Vagina (tissue), 2 donors: ENCODE measurements at regions not wholly inside any gene's neighbourhood (a gene's known extent, or its start where the extent isn't known, plus 50 kb on each side); places are given as distances from the start of the nearest gene placed in this dataset.
"Not testable (repeated sequence)": the region's sequence is repeated elsewhere in the genome, so short reads cannot be mapped to it uniquely, and the experiment has no call there.

Experiments used
- POLR2AphosphoS5 ChIP-seq, 2 donors: sonication (generic); formaldehyde crosslinking; IDR thresholded peaks; one replicate each; pipeline ENCODE4 v1.9.0; 2017; ENCODE audit warnings: antibody characterized with exemption in 2 of 2, mild to moderate bottlenecking in 2 of 2, low read depth in 1 of 2; ENCODE audit not compliant: insufficient read depth in 1 of 2
- TF ChIP-seq, protein P1 (sequence below), 3 experiments: fragments of 450-650 bp in 2 of 3; fragments of 200-600 bp in 1 of 3; sonication (generic) in 1 of 3; IDR thresholded peaks; one replicate each; pipeline ENCODE4 v1.5.1; 2017 to 2019; ENCODE audit warnings: antibody characterized with exemption in 3 of 3, mild to moderate bottlenecking in 2 of 3, moderate library complexity in 2 of 3

- TF ChIP-seq, protein P1, sequence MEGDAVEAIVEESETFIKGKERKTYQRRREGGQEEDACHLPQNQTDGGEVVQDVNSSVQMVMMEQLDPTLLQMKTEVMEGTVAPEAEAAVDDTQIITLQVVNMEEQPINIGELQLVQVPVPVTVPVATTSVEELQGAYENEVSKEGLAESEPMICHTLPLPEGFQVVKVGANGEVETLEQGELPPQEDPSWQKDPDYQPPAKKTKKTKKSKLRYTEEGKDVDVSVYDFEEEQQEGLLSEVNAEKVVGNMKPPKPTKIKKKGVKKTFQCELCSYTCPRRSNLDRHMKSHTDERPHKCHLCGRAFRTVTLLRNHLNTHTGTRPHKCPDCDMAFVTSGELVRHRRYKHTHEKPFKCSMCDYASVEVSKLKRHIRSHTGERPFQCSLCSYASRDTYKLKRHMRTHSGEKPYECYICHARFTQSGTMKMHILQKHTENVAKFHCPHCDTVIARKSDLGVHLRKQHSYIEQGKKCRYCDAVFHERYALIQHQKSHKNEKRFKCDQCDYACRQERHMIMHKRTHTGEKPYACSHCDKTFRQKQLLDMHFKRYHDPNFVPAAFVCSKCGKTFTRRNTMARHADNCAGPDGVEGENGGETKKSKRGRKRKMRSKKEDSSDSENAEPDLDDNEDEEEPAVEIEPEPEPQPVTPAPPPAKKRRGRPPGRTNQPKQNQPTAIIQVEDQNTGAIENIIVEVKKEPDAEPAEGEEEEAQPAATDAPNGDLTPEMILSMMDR (IDR thresholded peaks at IDR 0.05), result not testable (repeated sequence)
- not testable (repeated sequence) for TF ChIP-seq POLR2AphosphoS5 (IDR thresholded peaks at IDR 0.05; ENCODE audit: insufficient read depth in 1 of 2, low read depth in 1 of 2)
Measured at GRCh38 chr9:42782201-42782600, 598.7 kb downstream of the SPATA31A6 start.
